CD4-positive, CD25-positive, alpha-beta regulatory T cell (primary cell): ENCODE measurements at regions not wholly inside any gene's neighbourhood (a gene's known extent, or its start where the extent isn't known, plus 50 kb on each side); places are given as distances from the start of the nearest gene placed in this dataset.

Source experiments
- ATAC-seq, 2 donors: fragments of 150-1000 bp; cut with Tn5 transposase; one replicate each; pipeline ENCODE4 v1.10.0; 2021; ENCODE audit warnings: low read depth in 2 of 2, moderate number of reproducible peaks in 2 of 2, moderate library complexity in 1 of 2
- DNase-seq, 3 donors: peaks; one replicate each; pipeline versions ENCODE4 v3.0.0 to v3.0.0-alpha.2; 2012 to 2022; ENCODE audit warnings: mixed read lengths in 1 of 3
- H3K27ac ChIP-seq: one replicate; pipeline ENCODE4 v1.7.0; 2013; ENCODE audit warnings: mild to moderate bottlenecking, low read length; ENCODE audit not compliant: insufficient read depth, poor library complexity, severe bottlenecking
- H3K27me3 ChIP-seq: one replicate; pipeline ENCODE4 v1.7.0; 2013; ENCODE audit warnings: low read length; ENCODE audit not compliant: control insufficient read depth, insufficient read depth
- H3K36me3 ChIP-seq: one replicate; pipeline ENCODE4 v1.7.0; 2013; ENCODE audit warnings: mild to moderate bottlenecking, low read length, moderate library complexity; ENCODE audit not compliant: control insufficient read depth, insufficient read depth
- H3K4me1 ChIP-seq: 2 replicates; pipeline ENCODE4 v1.7.0; 2013; ENCODE audit warnings: mild to moderate bottlenecking, low read length; ENCODE audit not compliant: insufficient read depth, control insufficient read depth, poor library complexity, severe bottlenecking
- H3K4me3 ChIP-seq: one replicate; pipeline ENCODE4 v1.7.0; 2013; ENCODE audit warnings: low read depth, mild to moderate bottlenecking, low read length, moderate library complexity
- H3K9me3 ChIP-seq, 2 experiments: 1 replicate in 1 of 2; 2 replicates in 1 of 2; pipeline ENCODE4 v1.7.0; 2013; ENCODE audit warnings: low read length in 2 of 2, mild to moderate bottlenecking in 1 of 2, moderate library complexity in 1 of 2; ENCODE audit not compliant: control insufficient read depth in 2 of 2
- H3K27ac Mint-ChIP-seq, 3 donors: one replicate each; pipeline ENCODE4 v1.8.0; 2020 to 2022; ENCODE audit warnings: mild to moderate bottlenecking in 3 of 3, mixed read lengths in 3 of 3, moderate library complexity in 2 of 3
- H3K27me3 Mint-ChIP-seq: one replicate; pipeline ENCODE4 v1.8.0; 2022; ENCODE audit warnings: mild to moderate bottlenecking, mixed read lengths
- H3K36me3 Mint-ChIP-seq: one replicate; pipeline ENCODE4 v1.8.0; 2020; ENCODE audit warnings: mixed read lengths
- H3K4me1 Mint-ChIP-seq, 4 donors: one replicate each; pipeline ENCODE4 v1.8.0; 2020 to 2022; ENCODE audit warnings: mixed read lengths in 4 of 4, mild to moderate bottlenecking in 1 of 4
- H3K4me3 Mint-ChIP-seq, 4 donors: one replicate each; pipeline ENCODE4 v1.8.0; 2020 to 2022; ENCODE audit warnings: mild to moderate bottlenecking in 4 of 4, mixed read lengths in 4 of 4, moderate library complexity in 3 of 4
- H3K9me3 Mint-ChIP-seq, 7 donors: one replicate each; pipeline ENCODE4 v1.8.0; 2020 to 2022; ENCODE audit warnings: mixed read lengths in 7 of 7, mild to moderate bottlenecking in 3 of 7, moderate library complexity in 2 of 7

DNA sequence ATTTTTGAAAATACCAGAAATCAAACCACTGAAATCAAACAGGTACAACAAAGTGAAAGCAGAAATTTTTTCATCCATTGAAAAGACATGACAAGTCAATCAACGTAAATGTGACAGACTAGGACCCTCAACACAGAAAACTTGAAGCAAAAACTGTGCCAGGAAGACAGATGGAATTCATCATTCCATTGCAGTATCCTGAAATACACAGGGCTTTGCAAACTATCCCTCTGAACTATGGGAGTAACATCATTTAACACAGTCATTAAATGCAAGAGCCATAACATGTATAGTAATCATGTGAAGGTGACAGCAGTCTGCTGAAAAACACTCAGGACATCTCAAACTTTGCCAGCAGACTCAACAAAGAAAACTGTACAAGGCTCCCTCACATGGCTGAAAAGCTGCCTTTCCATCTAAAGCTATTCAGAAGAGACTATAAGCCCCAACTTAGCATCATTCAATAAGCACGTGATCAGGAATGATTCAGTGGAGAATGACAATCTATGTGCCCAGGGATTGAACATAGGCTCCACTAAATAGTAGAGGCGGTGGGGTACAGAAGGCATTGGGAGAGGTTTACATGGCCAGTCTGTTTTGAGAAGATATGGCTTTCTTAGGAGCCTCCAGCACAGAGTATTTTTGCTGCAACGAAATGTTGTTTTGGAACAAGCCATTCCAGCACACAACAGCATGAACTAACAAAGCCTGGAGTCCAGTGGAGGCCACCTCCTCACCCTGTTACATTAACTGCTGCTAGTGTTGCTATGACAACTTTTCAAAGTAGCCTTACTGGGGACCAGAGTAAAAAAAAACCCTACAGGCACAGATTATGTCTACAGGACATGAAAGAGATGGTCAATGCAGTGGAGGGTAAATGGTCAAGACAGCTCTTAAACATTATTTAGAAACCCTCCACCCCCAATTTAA, 274.5 kb upstream of the NOCT start:
- H3K27ac Mint-ChIP-seq = no peak overlapping the region
- H3K4me3 Mint-ChIP-seq = no peak overlapping the region
- DNase-seq (no peak), ATAC-seq (no peak)
- no peak overlapping the region for H3K27ac ChIP-seq
- peaks cover 0 to 7% (median 3%) of the 10 kb centered on the region in 7 donors for H3K9me3 Mint-ChIP-seq
- H3K36me3 ChIP-seq = no peaks in the 10 kb centered on the region
- H3K9me3 ChIP-seq = no peaks in the 10 kb centered on the region
- H3K27me3 Mint-ChIP-seq = no peaks in the 10 kb centered on the region
- H3K4me1 Mint-ChIP-seq = no peaks in the 10 kb centered on the region
- no peaks in the 10 kb centered on the region for H3K27me3 ChIP-seq
- no peaks in the 10 kb centered on the region for H3K4me1 ChIP-seq
- no peaks in the 10 kb centered on the region for H3K36me3 Mint-ChIP-seq
- no peak overlapping the region for H3K4me3 ChIP-seq

DNA sequence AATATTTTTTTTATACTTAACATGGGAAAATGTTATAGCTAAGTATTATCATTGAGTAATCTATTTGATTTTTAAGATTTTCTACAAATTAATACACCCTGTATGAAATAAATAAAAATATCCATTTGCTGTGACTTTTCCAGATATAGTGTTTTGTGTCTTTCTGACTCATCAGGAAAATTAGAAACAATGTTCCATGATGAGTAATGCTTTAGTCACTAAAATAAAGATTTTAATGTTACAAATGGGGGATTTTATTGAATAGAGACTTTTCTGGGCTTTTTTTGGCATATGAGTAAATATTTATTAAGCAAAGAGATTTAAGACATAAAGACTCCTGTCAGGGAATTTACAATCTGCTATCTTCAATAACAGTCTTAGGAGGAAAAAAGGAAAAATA, 279.2 kb upstream of the NOCT start:
- DNase-seq (no peak), ATAC-seq (no peak)
- no peaks in the 10 kb centered on the region for H3K27me3 Mint-ChIP-seq
- no peaks in the 10 kb centered on the region for H3K4me1 Mint-ChIP-seq
- no peak overlapping the region for H3K27ac Mint-ChIP-seq
- H3K27me3 ChIP-seq = no peaks in the 10 kb centered on the region
- H3K36me3 ChIP-seq = no peaks in the 10 kb centered on the region
- H3K36me3 Mint-ChIP-seq = no peaks in the 10 kb centered on the region
- H3K4me1 ChIP-seq = no peaks in the 10 kb centered on the region
- no peak overlapping the region for H3K4me3 ChIP-seq
- H3K4me3 Mint-ChIP-seq = no peak overlapping the region
- no peaks in the 10 kb centered on the region for H3K9me3 ChIP-seq
- peaks cover 0 to 7% (median 2%) of the 10 kb centered on the region in 7 donors for H3K9me3 Mint-ChIP-seq
- H3K27ac ChIP-seq = no peak overlapping the region

DNA sequence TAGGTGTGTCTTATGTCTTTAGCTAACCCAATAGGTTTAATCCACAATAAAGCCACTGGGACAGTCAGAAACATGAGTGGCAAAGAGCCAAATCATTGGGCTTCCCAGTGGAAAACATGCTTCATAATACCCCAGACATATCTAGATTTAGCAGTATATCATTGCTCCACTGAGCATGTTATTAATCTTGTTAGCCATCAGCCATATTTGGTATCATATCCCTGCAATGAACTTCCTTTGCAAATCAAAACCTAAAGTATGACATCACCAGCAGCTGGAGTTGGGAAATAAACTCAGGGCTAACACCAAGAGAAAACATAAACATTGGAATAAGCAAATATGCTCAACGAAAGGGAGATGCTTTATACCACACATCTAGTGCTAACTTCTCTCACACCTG, 280.8 kb upstream of the NOCT start:
- H3K27me3 ChIP-seq = no peaks in the 10 kb centered on the region
- Mint-ChIP-seq H3K4me3 (no peak overlapping the region), H3K27ac (no peak overlapping the region), H3K36me3 (no peaks in the 10 kb centered on the region), H3K9me3 (peaks cover 0 to 6% (median 0%) of the 10 kb centered on the region in 7 donors), H3K4me1 (no peaks in the 10 kb centered on the region), H3K27me3 (no peaks in the 10 kb centered on the region)
- H3K36me3 ChIP-seq = no peaks in the 10 kb centered on the region
- H3K4me1 ChIP-seq = no peaks in the 10 kb centered on the region
- H3K9me3 ChIP-seq = no peaks in the 10 kb centered on the region
- H3K27ac ChIP-seq = no peak overlapping the region
- no peak overlapping the region for H3K4me3 ChIP-seq
- no peak for ATAC-seq
- no peak for DNase-seq

DNA sequence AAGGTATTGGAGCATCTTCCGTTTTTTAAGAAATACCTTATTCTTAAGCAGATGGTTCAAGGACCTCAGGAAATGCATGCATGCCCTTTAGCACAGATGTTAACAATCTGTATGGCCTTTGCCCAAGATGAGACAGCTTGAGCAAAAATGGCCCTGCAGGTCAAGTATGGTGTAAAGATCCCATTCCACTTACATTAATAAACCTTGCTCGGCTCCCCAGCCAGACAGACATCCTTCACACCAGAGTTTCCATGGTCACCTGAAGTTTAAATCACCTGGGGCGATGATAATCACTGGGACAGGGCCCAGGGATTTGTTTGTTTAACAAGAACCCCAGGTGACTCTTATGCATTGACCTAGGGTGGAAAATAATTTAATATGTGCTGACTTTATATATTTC, 287.0 kb upstream of the NOCT start:
- DNase-seq = no peak
- Histone ChIP-seq H3K4me3 (no peak overlapping the region), H3K27me3 (no peaks in the 10 kb centered on the region), H3K9me3 (no peaks in the 10 kb centered on the region), H3K4me1 (no peaks in the 10 kb centered on the region), H3K36me3 (no peaks in the 10 kb centered on the region), H3K27ac (no peak overlapping the region)
- Mint-ChIP-seq H3K9me3 (peaks cover 0 to 6% (median 0%) of the 10 kb centered on the region in 7 donors), H3K4me3 (no peak overlapping the region), H3K27ac (no peak overlapping the region), H3K27me3 (peaks cover 4% of the 10 kb centered on the region), H3K4me1 (no peaks in the 10 kb centered on the region), H3K36me3 (peaks cover 3% of the 10 kb centered on the region)
- no peak for ATAC-seq

DNA sequence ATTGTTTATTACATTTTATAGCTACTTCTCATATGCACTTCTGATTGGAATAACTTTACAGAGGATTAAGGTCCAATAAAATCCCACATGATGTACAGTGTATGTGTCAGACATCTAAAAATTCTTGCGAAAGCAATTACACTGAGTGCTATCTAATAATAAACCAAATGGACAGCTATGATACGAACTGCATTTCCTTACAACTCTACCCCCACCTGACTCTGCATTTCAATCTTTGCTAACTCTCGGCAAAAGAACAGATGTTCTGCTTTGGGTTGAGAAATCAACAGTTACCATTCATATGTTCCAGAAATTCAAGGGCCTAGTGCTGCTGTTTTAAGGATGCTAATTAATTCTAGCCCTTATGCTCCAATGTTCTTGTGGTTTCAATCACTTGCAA, 287.9 kb upstream of the NOCT start:
- Mint-ChIP-seq H3K9me3 (peaks cover 0 to 6% (median 0%) of the 10 kb centered on the region in 7 donors), H3K27me3 (peaks cover 4% of the 10 kb centered on the region), H3K4me1 (no peaks in the 10 kb centered on the region), H3K4me3 (no peak overlapping the region), H3K36me3 (peaks cover 3% of the 10 kb centered on the region), H3K27ac (no peak overlapping the region)
- no peak for ATAC-seq
- H3K9me3 ChIP-seq = no peaks in the 10 kb centered on the region
- H3K4me1 ChIP-seq = no peaks in the 10 kb centered on the region
- H3K4me3 ChIP-seq = no peak overlapping the region
- no peaks in the 10 kb centered on the region for H3K36me3 ChIP-seq
- H3K27me3 ChIP-seq = no peaks in the 10 kb centered on the region
- H3K27ac ChIP-seq = no peak overlapping the region
- no peak for DNase-seq

DNA sequence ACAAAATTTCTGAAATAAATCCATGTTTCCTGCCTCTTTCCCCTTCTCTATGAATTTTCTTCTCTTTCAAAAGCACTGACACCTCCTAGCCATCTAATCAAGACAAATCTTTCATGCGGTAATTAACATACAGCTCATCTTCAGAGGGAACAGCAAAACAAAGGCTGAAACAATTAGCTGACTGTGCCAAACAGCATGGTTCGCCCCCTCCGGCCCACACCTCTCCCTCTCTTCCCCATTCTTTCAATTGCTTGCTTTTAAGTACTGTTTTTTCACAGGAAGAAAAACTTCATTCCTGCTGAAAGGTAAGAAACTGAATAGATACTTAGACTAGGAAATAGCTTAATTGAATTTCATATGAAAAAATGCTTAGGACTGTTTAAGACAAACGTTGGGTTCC, 291.1 kb upstream of the NOCT start:
- no peak for DNase-seq
- Mint-ChIP-seq H3K27ac (no peak overlapping the region), H3K27me3 (peaks cover 4% of the 10 kb centered on the region), H3K9me3 (peaks cover 0 to 2% (median 0%) of the 10 kb centered on the region in 7 donors), H3K4me1 (no peaks in the 10 kb centered on the region), H3K36me3 (peaks cover 3% of the 10 kb centered on the region), H3K4me3 (no peak overlapping the region)
- H3K4me3 ChIP-seq = no peak overlapping the region
- no peaks in the 10 kb centered on the region for H3K4me1 ChIP-seq
- H3K27ac ChIP-seq = no peak overlapping the region
- H3K9me3 ChIP-seq = no peaks in the 10 kb centered on the region
- no peaks in the 10 kb centered on the region for H3K27me3 ChIP-seq
- no peaks in the 10 kb centered on the region for H3K36me3 ChIP-seq
- ATAC-seq = no peak

DNA sequence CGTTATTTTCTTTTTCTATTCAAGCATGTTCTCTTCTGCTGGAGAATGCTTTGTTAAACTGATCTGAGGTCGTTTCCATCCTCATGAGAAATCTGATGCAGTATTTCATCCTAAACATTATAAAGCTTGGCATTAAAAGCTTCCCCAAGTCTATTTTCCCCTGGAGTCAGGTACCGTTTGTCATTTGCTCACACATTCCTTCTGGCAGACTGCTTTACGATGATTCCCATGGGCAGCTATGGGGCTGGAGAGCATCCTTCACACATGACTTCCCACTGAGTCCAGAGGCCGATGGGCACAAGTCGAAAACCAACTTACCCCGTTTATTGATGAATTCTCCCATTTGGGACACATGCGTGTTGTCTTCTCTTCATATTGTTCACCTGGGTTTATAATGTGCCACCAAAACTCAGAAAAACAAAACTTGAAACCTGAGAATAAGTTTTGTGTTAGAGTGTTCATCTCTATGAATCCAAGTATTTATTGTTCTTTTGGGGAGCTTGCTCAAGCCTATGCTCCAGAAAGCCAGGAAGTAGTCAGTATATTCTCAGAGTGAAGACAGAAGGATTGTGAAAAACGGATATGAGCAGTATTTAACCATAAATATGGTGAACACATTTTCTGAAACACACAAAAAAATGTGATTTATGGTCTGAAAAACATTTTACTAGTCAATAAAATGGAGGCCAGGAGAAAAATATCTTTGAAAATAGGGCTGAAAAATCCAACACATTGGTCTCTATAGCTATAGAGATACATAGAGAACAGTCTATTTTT, 298.8 kb upstream of the NOCT start:
- H3K27ac ChIP-seq = no peak overlapping the region
- no peak for DNase-seq
- Mint-ChIP-seq H3K9me3 (peaks cover 0 to 2% (median 0%) of the 10 kb centered on the region in 7 donors), H3K4me3 (no peak overlapping the region), H3K27ac (no peak overlapping the region), H3K27me3 (peaks cover 4% of the 10 kb centered on the region), H3K4me1 (no peaks in the 10 kb centered on the region), H3K36me3 (no peaks in the 10 kb centered on the region)
- H3K9me3 ChIP-seq = no peaks in the 10 kb centered on the region
- H3K4me3 ChIP-seq = no peak overlapping the region
- H3K36me3 ChIP-seq = no peaks in the 10 kb centered on the region
- no peak for ATAC-seq
- H3K27me3 ChIP-seq = no peaks in the 10 kb centered on the region
- H3K4me1 ChIP-seq = no peaks in the 10 kb centered on the region
